PC-9 (cell line): ENCODE measurements at regions not wholly inside any gene's neighbourhood (a gene's known extent, or its start where the extent isn't known, plus 50 kb on each side); places are given as distances from the start of the nearest gene placed in this dataset.

Source experiments
- BruUV-seq: library from RNA; stranded (reverse); fragments of 400-500 nt; replicated peaks from 2 replicates; lab custom pipeline; 2021; lab: Mats Ljungman, UMichigan
- CTCF ChIA-PET: fragments of 300-600 bp; sonication (Branson Sonifier 250); formaldehyde crosslinking; loops from one replicate; lab custom pipeline; 2022; ENCODE audit warnings: antibody characterized with exemption; lab: Charles Lee
- POLR2A ChIA-PET: fragments of 300-600 bp; sonication (Branson Sonifier 250); formaldehyde crosslinking; loops from one replicate; lab custom pipeline; 2022; ENCODE audit warnings: antibody characterized with exemption; ENCODE audit not compliant: unreplicated experiment; lab: Charles Lee
- DNase-seq, 2 experiments: peaks; one replicate each; pipeline versions ENCODE4 v3.0.0 to v3.0.0-alpha.2; 2015 to 2022; ENCODE audit warnings: mixed read lengths in 1 of 2
- H2AFZ ChIP-seq: fragments of 200-600 bp; sonication (generic); 2 replicates; pipeline ENCODE4 v1.8.1; 2017; ENCODE audit warnings: antibody characterized with exemption
- H3F3A ChIP-seq: fragments of 200-600 bp; sonication (generic); 2 replicates; pipeline ENCODE4 v1.8.1; 2017; ENCODE audit warnings: antibody characterized with exemption, mild to moderate bottlenecking, low read depth; ENCODE audit not compliant: insufficient read depth
- H3K27ac ChIP-seq: fragments of 200-600 bp; sonication (generic); 2 replicates; pipeline ENCODE4 v1.6.1; 2016; ENCODE audit warnings: mixed run types
- H3K27me3 ChIP-seq: fragments of 200-600 bp; sonication (generic); 2 replicates; pipeline ENCODE4 v1.6.1; 2016; ENCODE audit warnings: low read depth, mixed run types; ENCODE audit not compliant: insufficient read depth
- H3K36me3 ChIP-seq: fragments of 200-600 bp; sonication (generic); 2 replicates; pipeline ENCODE4 v1.6.1; 2016; ENCODE audit warnings: low read depth, mixed run types
- H3K4me1 ChIP-seq: fragments of 200-600 bp; sonication (generic); replicated peaks from 2 replicates; pipeline ENCODE4 v1.6.1; 2016; ENCODE audit warnings: mixed run types; ENCODE audit not compliant: insufficient read depth
- H3K4me2 ChIP-seq: fragments of 200-600 bp; sonication (generic); 2 replicates; pipeline ENCODE4 v1.6.1; 2017; ENCODE audit warnings: mixed run types
- H3K4me3 ChIP-seq: fragments of 200-600 bp; sonication (generic); 2 replicates; pipeline ENCODE4 v1.6.1; 2016; ENCODE audit warnings: mixed run types
- H3K79me2 ChIP-seq: fragments of 200-600 bp; sonication (generic); 2 replicates; pipeline ENCODE4 v1.6.1; 2017; ENCODE audit warnings: low read depth, mixed run types
- H3K9me2 ChIP-seq: fragments of 200-600 bp; sonication (generic); 2 replicates; pipeline ENCODE4 v1.8.1; 2017; ENCODE audit warnings: mild to moderate bottlenecking; ENCODE audit not compliant: insufficient read depth
- H3K9me3 ChIP-seq: fragments of 200-600 bp; sonication (generic); 2 replicates; pipeline ENCODE4 v1.8.1; 2016; ENCODE audit warnings: low read depth; ENCODE audit not compliant: insufficient read depth
- H4K20me1 ChIP-seq: fragments of 200-600 bp; sonication (generic); 2 replicates; pipeline ENCODE4 v1.8.1; 2017; ENCODE audit not compliant: insufficient read depth
- CTCF ChIP-seq: fragments of 200-600 bp; sonication (generic); conservative IDR thresholded peaks from 2 replicates; pipeline ENCODE4 v1.6.1; 2017; ENCODE audit warnings: mixed run types, antibody characterized with exemption, mild to moderate bottlenecking, moderate library complexity
- EZH2 ChIP-seq: fragments of 200-600 bp; sonication (generic); IDR thresholded peaks from 2 replicates; pipeline ENCODE4 v1.8.0; 2017; ENCODE audit warnings: antibody characterized with exemption, low read depth
- intact Hi-C: fragments of 100-400 bp; cut with micrococcal nuclease; formaldehyde crosslinking; loops from one replicate; pipeline ENCODE4 v1.10.0; 2022; ENCODE audit not compliant: unreplicated experiment

GRCh38 chr14:95818581-95818980, 58.1 kb upstream of the TUNAR start:
- H3F3A ChIP-seq, result no peaks in the 10 kb centered on the region
- POLR2A ChIA-PET, result no interaction called here
- no peak overlapping the region for H3K4me3 ChIP-seq
- H3K9me3 ChIP-seq, result no peaks in the 10 kb centered on the region
- no peaks in the 10 kb centered on the region for H3K9me2 ChIP-seq
- no peak overlapping the region for H3K27ac ChIP-seq
- no peaks in the 10 kb centered on the region for H3K79me2 ChIP-seq
- TF ChIP-seq EZH2 (no peak), CTCF (no peak)
- no peaks in the 10 kb centered on the region for H4K20me1 ChIP-seq
- no peak for DNase-seq
- CTCF ChIA-PET, result no interaction called here
- H3K27me3 ChIP-seq, result 0 out of 2 replicates have a peak, but pooled peaks cover 3% of the 10 kb centered on the region
- BruUV-seq, result no TSS peak
- intact Hi-C loops, result no loop called here
- no peak overlapping the region for H3K4me2 ChIP-seq
- H3K36me3 ChIP-seq, result no peaks in the 10 kb centered on the region
- H2AFZ ChIP-seq, result no peak overlapping the region
- no peaks in the 10 kb centered on the region for H3K4me1 ChIP-seq

- no peak overlapping the region for H3K27ac ChIP-seq
- no peaks in the 10 kb centered on the region for H3K9me2 ChIP-seq
- CTCF ChIA-PET, result no interaction called here
- DNase-seq, result no peak
- no peaks in the 10 kb centered on the region for H3K79me2 ChIP-seq
- TF ChIP-seq EZH2 (no peak), CTCF (no peak)
- H3K4me1 ChIP-seq, result no peaks in the 10 kb centered on the region
- BruUV-seq, result no TSS peak
- H3K36me3 ChIP-seq, result no peaks in the 10 kb centered on the region
- H3K4me3 ChIP-seq, result no peak overlapping the region
- H3K4me2 ChIP-seq, result no peak overlapping the region
- POLR2A ChIA-PET, result no interaction called here
- no peak overlapping the region for H2AFZ ChIP-seq
- intact Hi-C loops, result no loop called here
- peaks cover 3% of the 10 kb centered on the region; the same call in 1 of the 2 replicates for H3K27me3 ChIP-seq
- no peaks in the 10 kb centered on the region for H3K9me3 ChIP-seq
- no peaks in the 10 kb centered on the region for H3F3A ChIP-seq
- H4K20me1 ChIP-seq, result no peaks in the 10 kb centered on the region
Observed at GRCh38 chr14:95817271-95817670, 59.4 kb upstream of the TUNAR start.

- H3K4me2 ChIP-seq, result no peak overlapping the region
- no peaks in the 10 kb centered on the region for H3K9me3 ChIP-seq
- no TSS peak for BruUV-seq
- H3K4me3 ChIP-seq, result no peak overlapping the region
- H3K27me3 ChIP-seq, result peaks cover 3% of the 10 kb centered on the region; the same call in 1 of the 2 replicates
- H3K4me1 ChIP-seq, result no peaks in the 10 kb centered on the region
- intact Hi-C loops, result no loop called here
- H3K79me2 ChIP-seq, result no peaks in the 10 kb centered on the region
- TF ChIP-seq CTCF (no peak), EZH2 (no peak)
- H4K20me1 ChIP-seq, result no peaks in the 10 kb centered on the region
- H3K36me3 ChIP-seq, result no peaks in the 10 kb centered on the region
- H3K9me2 ChIP-seq, result no peaks in the 10 kb centered on the region
- no peak overlapping the region for H2AFZ ChIP-seq
- CTCF ChIA-PET, result no interaction called here
- DNase-seq, result no peak
- POLR2A ChIA-PET, result no interaction called here
- H3F3A ChIP-seq, result no peaks in the 10 kb centered on the region
- H3K27ac ChIP-seq, result no peak overlapping the region
Observed at GRCh38 chr14:95816539-95816938, 60.1 kb upstream of the TUNAR start.
